ENCODE measurements at regions not wholly inside any gene's neighbourhood (a gene's known extent, or its start where the extent isn't known, plus 50 kb on each side); places are given as distances from the start of the nearest gene placed in this dataset.
"Not testable (repeated sequence)": the region's sequence is repeated elsewhere in the genome, so short reads cannot be mapped to it uniquely, and the experiment has no call there.

DNA sequence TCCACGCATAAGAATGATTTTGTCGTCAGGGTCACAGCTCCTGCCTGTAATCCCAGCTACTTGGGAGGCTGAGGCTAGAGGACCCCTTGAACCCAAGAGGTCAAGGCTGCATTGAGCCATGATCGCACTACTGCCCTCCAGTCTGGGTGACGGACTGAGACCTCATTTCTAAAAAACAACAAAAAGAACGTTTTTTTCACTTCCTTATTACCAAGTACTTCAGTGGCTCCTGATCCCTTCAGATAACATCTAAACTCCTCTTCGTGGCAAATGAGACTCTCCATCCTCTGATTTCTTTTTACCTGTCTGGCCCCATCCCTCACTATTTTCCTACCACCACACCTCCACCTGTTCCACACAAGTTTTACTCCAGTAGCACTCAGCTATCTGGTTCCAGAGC lies 105.4 kb upstream of the TLK1 start:
- DNase-seq, result no peak

DNA sequence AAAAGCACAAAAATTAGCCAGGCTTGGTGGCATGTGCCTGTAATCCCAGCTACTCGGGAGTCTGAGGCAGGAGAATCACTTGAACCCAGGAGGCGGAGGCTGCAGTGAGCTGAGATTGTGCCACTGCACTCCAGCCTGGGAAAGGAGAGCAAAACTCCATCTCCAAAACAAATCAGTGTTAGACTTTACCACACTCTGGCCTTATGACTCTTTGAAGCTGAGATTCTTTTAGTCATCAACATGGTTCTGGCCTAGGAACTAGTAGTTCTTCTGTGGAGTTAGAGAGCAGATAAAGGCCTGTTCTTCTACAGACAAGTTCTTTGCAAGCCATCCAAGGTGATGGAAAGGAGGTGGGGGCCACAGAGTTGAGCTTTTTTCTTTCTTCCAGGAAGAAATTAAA lies 100.8 kb upstream of the TLK1 start:
- DNase-seq, result not testable (repeated sequence)

DNA sequence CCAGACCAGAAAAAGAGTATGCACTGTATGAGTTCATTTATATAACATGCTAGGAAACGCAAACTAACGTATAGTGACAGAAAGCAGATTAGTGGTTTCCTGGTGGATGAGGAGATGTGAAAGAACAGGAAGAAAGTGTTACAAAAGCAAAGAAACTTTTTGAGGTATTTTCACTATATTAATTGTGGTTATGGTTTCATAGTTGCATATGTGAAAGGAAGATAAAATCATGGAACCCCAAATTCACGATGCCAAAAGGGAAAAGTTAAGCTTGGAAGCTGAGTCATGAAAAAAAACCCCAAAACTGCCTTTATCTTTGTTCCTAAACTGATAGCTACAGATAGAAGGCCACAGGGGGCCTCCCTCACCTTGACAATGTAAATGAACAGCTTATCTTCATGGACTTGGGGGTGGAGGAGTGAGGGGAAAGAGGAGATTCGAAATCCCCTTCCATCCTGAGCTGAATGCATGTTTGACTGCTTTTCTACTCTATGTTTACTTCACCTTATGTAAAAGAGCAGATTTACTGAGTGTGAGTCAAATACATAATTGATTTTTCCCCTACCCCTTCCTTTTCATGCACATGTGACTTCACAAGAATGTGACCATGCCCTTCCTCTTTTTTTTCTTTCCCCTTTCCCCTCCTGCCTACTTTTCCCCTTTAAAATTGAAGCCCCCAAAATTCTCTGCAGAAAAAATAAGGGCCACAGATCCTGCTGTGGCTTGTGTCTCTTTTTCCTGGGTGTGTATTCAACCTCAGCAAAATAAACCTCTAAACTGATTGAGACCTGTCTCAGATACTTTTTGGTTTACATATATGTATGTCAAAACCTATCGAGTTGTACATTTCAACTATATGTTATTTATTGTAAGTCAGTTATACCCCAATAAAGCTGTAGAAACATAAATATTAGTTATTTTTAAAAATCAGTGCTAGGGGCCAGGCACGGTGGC lies 100.1 kb upstream of the TLK1 start:
- no peak for DNase-seq

DNA sequence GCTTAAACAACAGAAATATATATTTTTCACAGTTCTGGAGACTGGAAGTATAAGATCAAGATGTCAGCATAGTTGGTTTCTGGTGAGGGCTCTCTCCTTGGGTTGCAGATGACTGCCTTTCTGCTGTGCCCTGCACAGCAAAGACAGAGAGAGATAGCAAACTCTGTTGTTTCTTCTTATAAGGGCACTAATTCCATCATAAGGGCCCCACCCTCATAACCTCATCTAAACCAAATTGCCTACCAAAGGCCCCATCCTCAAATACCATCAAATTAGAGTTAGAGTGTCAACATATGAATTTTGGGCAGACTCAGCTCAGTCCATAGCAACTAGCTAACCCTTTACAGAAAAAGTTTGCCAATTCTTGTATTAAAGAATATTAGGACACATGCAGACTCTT lies 94.0 kb upstream of the TLK1 start:
- DNase-seq, result no peak

DNA sequence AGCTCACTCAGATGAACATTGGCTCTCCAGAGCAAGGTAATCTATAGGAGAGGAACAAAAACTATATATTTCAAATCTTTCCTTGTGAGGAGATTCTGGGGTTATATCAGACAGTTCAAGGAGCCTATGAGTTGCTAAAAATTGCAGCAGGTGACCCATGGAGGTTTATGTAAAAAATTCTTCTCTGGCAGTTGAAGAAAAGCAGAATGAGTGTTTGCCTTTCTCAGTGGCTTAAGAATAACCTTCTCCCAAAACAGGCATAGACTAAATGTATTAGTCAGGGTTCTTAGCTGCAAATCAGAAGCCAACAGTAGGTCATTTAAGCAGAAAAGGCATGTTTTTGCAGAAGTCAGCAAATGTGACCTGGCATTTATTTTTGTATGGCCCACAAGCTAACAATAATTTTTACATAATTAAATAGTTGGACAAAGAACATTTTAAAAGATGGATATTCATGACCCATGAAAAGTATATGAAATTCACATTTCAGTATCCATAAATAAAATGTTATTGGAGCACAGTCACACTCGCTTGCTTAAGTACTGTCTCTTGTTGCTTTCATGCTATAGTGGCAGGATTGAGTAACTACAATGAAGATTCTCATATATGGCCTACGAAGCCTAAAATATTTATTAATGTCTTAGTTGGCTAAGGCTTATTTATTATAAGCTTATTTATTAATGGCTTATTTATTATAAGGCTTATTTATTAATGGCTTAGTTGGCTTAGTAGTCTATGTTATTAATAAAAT lies 93.4 kb upstream of the TLK1 start:
- no peak for DNase-seq

DNA sequence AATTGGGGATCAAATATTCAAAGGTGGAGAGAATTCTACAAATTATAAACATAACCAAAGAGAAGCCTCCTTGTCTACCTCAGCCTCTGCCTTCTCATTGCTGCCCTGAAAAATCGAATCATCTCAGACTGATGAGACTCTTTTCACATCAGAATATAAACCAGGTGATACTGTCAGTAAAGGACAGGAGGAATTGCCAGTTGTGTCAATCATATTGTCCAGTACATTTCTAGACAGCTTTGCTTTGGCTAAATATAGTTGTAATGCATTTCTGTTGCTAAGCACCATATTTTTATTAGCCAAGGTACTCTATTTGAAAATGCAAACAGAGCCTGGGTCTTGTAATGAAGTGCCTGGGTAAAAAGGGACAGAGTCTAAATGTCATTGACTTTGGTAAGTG lies 92.6 kb upstream of the TLK1 start:
- DNase-seq, result no peak

DNA sequence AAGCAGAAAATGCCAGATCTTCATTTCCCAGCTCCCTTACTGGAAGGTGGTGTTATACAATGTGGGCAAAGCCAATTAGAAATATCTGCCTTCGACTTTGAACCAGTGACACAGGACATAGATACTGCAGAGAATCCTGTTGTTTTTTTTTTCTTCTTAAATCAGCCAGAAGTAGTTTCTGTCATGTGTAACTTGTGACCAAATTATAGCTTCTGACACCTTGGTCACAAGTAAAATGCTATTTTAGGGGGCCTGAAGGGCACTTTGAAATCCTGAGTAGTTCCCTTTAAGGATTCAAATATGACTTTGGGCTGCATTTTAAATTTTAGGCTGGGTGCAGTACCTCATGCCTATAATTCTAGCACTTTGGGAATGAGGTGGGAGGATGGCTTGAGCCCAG lies 89.0 kb upstream of the TLK1 start:
- no peak for DNase-seq

DNA sequence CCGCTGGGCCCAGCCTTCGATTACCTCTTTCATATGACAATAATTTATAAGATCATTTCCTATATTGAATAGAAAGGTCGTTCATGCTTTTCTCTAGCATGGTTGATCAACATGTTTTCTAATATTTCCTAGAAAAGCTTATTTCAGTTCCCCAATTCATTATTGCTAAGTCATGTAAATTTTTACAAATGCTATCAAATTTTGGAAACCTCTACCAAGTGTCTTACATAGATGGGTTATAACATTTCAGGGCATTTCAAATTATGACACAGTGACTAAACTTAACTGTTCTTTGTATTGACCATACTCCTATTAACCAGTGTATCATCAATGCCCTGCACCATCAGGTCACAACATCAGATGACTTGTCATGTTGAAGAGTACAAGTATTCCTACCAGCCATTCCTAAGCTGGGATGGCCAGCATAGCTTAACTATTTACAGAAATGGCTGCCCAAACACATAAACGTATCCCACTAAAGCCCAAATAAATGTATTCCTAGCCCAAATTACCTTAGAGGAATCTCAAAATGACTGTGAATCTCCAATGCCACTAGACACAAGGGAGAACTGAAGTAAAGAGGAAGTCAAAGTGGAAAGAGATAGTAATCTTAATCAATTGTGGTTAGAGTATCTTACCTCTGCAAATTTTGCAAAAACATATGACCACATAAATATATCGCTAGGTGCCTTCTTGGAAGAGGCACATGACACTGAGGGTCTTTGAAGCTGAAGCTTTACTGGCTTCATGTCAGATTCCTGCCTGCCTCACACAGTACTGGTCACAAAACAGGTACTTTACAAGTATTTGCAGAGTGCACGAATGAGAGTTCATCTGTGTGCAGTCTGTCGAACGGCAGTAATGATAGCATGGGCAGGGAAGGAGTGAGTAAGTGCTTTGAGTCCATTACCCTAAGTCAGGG lies 87.3 kb upstream of the TLK1 start:
- peak; percentile 8 to 43 for DNase-seq

DNA sequence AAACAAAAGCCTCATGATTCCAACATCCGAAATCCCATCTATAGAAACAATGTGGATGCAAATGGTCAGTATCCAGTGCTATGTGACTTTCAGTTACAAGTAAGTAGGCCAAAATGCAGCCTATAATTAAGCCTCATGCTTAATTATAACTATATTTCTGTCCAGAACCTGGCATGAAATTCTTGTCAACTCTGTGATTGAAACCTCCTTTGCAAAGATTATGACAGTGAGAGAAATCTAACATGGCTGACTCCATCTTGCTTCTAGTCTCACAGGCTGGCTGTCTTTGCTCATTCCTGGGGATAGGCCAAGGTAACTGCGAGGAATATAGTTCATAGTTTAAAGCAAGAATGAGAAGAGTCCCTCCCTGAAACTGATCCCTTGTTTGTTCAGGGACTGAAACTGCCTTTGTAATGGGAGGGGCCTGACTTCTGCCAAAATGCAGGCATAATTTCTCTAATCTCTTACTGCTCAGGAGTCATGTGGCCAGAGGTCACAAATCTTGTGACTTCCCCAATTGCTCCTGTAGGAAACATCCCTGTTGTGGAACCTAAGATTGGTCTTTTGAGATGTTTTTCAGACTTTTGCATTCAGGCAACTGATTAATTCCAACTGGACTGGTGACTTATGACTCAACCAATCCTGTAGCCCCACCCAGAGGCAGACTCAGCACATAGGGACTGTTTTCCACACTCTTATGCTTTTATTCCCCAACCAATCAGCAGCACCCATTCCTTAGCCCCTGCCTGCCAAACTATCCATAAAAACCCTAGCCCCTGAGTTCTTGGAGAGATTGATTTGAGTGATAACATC lies 84.5 kb upstream of the TLK1 start:
- peak in 1 of 2 donors; percentile 5 for DNase-seq

DNA sequence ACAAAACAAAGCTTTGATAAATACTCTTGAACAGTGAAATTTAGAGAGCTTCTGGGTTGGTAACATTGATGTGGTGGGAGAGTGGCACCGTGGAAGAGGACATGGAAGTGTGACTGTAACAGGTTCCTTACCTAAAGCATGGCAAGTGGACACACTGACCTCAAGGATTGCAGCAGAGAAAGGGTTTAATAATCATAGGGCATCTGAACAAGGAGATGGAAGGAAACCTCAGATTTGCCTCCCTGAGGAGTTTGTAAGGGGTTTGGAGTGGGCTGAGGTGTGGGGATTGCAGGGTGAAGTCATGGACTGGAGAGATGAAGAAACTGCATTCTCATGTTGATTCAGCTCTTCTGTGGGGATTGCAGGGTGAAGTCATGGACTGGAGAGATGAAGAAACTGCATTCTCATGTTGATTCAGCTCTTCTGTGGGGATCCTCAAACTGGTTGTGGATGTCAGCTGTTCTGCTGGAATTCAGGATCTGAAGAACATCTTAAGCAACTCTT lies 83.8 kb upstream of the TLK1 start:
- DNase-seq, result peak in 1 of 2 donors; percentile 8

DNA sequence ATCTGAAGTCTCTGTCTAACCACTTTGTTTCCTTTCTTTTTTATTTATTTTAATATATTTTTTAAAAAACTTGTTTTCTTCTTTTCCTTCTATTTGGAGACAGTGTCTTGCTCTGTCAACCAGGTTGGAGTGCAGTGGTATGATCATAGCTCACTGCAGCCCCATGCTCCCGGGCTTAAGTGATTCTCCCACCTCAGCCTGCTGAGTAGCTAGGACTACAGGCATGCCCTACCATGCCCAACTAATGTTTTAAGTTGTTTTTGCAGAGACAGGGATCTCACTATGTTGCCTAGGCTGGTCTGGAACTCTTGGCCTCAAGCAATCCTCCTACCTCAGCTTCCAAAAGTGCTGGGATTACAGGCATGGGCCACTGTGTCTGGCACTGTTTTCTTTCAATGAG lies 81.1 kb upstream of the TLK1 start:
- no peak for DNase-seq

DNA sequence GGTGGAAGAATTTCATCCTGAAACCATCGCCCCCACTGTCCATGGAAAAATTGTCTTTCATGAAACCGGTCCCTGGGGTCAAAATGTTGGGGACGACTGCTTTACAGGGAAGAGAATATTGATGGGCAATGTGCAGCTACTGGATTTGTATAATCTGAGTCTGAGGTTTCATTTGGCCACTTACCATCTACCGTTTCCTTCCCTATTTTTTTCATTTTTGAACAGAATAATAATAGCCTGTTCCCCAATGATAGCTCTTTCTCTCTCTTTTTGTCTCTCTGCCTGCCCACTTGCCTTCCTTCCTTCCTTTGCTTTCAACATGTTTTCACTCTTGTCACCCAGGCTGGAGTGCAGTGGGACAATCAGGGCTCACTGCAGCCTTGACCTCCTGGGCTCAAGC lies 78.3 kb upstream of the TLK1 start:
- no peak for DNase-seq

DNA sequence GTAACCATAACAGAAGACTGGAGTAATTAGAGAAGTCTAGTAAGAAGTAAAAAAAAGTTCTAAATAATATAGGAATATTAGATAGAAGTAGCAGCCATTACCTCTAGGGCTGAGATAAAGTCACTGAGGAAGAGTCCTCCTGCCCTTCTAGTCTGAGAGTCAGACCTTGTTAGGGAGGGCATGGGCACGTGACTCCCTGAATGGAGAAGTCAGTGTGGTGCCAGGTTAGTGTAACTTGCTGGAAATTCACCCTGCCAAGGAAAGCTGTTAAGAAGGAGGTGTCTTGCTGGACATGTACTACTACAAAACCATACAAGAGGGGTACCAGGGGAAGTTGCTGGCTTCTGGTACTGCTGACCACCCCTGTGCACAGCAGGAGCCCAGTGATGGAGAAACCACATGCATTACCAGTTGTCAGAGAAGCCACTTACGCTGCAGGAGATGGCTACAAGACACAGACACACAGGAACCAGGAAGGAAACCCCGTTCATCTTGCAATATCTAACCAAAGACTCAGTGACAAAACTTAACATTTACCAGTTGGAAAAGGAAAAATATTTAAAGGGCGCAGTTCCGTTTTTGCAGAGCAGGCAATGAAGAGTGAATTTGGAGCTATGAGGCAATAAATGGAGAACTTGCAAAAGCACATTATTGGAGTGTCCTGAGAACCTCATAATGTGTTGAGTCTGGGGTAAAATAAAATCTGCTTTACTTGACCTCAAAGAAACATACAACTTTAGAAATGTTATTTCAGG lies 77.2 kb upstream of the TLK1 start:
- no peak for DNase-seq

DNA sequence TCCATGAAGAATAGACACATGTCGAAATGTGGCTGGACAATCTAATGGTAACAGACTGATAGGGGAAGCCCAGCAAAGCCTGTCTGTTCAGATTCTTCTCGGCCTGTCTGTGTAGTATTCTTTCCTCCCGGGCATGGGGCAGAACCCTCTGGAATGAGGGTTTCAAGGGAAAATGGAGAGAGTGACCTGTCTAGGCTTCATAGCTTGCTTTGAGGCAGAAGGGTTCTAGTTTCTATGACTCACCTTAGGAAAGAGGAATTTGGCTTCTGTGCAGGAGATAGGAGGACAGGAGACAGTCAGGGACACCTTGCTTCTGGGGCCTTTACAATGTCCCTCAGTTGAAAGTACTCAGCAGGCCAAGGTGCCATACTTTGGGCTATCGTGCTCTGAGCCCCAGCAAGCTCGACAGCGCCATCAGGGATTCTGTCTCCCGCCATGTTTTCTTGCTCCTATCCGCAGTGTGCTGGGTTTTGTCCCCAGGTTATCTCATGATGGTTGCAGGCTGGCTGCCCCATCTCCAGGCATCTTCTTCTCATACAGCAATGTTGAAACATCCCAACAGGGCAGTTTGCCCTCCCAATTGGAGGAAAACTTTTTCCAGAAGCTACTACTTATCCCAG lies 74.7 kb upstream of the TLK1 start:
- no peak for DNase-seq

DNA sequence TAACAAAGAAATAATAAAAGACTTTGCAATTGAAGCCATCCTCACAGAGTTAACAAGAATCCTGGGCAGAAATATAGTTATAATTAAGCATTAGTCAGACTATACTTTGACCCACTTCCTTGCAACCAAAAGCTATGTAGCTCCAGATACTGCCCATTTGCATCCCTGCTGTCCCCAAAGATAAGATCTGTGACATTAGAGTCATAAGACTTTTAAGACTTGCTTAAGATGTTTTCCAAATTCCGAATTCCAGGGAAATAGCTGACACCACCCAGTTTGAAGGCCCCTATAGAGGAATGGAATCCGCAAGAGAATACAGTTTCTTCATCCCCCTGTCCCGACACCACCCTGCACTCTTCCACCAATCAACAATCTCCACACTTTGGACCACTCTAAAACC lies 69.5 kb upstream of the TLK1 start:
- no peak for DNase-seq

DNA sequence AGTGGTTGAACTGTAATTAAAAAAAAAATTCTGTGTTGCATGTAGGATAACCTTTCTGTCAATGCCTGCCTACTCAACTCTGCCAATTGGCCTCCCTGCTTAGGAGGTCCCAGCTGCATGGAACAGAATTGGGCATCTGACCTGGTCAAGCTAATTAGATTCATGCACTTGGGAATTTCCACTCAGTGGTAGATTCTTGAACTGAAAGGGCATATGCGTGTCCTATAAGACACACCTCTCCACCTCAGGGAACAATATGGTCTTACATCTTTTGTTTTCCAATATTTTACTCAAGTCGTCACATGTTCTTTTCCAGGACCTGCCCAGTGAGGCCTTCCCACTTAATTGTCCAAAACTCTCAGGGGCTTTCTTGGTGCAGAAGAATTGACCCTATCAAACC lies 68.1 kb upstream of the TLK1 start:
- no peak for DNase-seq

DNA sequence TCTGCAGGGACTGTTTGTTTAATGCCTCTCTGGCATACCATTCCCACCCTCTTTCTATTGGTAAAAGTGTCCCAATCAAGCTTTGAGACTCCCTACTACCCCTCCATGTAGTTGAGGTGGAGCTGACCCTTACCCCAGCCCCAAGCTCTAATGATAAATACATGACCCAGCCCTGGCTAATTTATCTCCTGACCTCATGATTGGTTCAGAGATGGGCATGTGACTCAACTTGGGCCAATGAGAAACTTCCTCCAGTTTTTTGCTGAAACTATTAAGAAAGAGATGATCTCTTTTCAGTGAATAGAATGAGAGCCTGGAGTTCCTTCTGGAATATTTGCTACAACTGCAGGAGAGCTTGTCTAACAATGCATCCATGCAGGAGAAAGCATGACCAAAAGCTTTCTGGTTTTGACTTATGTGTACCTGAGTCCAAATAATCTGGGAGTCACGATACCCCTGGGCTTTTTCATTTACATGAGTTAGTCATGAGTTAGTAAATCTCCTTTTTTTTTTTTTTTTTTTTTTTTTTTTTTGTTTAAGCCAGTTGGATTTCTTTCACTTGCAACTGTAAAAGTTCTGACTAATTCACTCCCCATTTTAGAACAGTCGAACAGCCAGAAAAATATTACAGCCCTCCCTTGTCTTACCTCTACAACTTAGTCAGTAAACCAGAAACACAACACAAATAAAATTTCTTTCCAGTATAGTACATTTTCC lies 66.5 kb upstream of the TLK1 start:
- DNase-seq, result no peak

DNA sequence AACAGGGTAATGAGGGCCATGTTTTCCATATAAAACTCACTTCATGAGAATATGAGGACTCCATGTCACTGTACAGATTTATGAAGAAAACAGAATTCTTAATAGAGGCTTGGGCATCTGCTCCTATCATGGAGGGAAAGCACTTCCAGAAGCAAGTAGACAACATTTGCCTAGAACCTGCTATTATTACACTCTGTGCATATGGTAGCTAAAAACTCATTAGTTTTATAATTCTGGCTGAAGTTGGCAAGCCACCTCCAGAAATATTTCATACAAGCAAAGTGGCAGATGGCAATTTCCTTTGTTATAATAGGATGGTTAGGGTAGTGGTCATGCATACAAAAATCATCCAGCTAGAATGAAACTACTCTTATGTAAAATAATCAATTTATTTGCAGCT lies 65.8 kb upstream of the TLK1 start:
- DNase-seq, result no peak

DNA sequence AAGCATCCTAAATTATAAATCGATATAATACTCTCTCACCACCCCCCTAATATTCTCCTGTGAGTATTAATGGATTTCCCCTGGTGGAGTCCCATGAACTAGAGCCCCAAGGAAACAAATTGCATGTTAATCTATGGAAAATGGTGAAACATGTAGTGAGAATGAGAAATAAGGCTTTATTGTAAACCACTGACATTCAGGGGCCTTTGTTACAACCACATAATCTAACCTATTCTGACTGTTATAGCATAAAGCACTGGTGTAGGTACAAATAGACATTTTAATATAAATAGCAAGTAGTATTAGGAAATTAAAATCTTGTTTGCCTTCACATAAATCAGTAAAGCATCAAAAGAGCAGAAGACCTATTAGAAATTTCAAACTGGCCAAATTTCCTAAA lies 65.3 kb upstream of the TLK1 start:
- no peak for DNase-seq
